GM12892 (cell line): ENCODE measurements at regions not wholly inside any gene's neighbourhood (a gene's known extent, or its start where the extent isn't known, plus 50 kb on each side); places are given as distances from the start of the nearest gene placed in this dataset.

Source experiments
- DNase-seq: peaks from one replicate; pipeline ENCODE4 v3.0.0; 2011; ENCODE audit not compliant: insufficient read length
- FAIRE-seq: peaks from 2 replicates; lab custom pipeline; 2011; peaks lifted over from hg19 to GRCh38; lab: Jason Lieb, UNC
- POLR2A ChIP-seq: IDR thresholded peaks from 2 replicates; pipeline ENCODE4 v1.6.1; 2011; ENCODE audit warnings: low read depth, low read length, control low read depth
- POLR2AphosphoS5 ChIP-seq: IDR thresholded peaks from 2 replicates; pipeline ENCODE4 v1.6.1; 2011; ENCODE audit warnings: low read depth, low read length, control low read depth
- TAF1 ChIP-seq: IDR thresholded peaks from 2 replicates; pipeline ENCODE4 v1.6.1; 2011; ENCODE audit warnings: low read depth, mild to moderate bottlenecking, control low read depth, low read length, borderline replicate concordance

DNA sequence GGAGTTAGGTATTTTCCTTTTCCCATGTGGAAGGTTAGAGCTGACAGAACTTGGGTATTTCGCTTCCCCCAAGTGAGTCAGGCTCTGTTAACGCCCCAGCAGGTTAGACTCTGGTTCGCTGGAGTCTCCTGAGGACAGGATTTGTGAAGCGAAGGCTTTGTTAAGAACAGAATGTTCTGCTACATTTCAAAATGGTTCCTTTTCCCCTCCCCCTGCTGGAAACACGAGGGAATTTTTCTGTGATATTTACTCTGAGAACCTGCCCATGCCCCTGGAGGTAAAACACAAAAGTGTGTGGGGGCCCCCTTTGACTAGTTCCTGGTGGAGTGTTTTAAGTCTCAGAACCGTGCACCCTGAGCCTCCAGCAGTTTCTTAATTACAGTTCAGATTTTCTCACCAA is 731.4 kb upstream of the CITED2 start:
- FAIRE-seq (no peak), DNase-seq (no peak)
- TF ChIP-seq TAF1, result no peak
- no peak for TF ChIP-seq POLR2AphosphoS5
- no peak for TF ChIP-seq POLR2A

DNA sequence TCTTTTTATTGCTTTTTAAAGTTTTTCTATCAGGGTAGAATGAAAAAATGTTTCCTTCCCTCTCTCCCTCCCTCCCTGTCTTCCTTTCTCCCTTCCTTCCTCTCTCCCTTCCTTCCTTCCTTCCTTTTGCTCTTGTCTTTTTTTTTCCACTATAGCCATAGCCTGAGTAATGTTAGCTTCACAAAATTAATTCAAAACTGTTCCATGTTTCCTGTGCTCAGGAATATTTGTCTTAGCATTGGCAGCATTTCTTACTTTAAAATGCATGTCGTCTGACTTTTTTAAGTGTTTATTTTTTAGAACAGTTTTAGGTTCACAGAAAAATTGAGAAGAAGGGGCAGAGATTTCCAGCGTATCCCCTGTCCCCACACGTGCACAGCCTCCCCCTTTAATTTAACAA is 730.8 kb upstream of the CITED2 start:
- FAIRE-seq, result no peak
- TF ChIP-seq POLR2A, result no peak
- no peak for TF ChIP-seq POLR2AphosphoS5
- TF ChIP-seq TAF1, result no peak

DNA sequence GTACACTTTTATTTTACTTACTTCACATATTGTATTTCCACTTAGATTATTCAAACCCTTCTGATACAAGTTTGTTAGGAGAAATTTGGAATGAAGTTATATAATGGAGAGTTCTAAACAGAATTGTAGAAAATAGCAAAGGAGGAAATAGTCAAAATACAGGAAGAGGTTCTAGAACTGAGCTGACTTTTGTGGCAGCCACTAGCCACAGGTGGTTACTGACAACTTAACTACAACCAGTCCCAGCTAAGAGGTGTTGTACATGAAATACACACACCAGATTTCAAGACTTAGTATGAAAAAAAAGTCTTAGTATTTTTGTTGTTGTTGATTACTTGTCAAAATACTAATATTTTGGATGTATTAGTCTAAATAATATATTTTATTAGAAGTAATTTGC is 727.4 kb upstream of the CITED2 start:
- no peak for FAIRE-seq
- no peak for TF ChIP-seq TAF1
- no peak for TF ChIP-seq POLR2A
- no peak for TF ChIP-seq POLR2AphosphoS5
- no peak for DNase-seq

More for the DNA sequence above, 730.8 kb upstream of the CITED2 start:
- no peak for DNase-seq

DNA sequence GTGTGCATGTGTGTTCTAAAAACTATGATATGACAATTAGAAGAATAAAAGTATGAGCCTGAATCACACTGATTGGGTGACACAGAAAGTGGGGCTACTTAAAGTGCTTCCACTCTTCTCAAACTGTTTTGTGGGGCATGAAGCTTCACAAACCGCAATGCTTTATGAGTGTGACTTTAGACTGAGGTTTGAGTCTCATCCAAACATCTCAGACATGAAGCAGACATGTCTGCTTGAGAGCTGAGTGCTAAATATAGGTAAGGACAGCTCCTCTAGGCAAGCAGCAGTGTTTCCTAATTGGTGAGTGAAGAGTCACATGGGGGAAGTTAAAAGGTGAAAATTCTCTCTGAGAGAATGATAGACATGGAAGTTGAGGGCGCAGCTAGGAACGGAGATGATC is 726.9 kb upstream of the CITED2 start:
- DNase-seq (no peak), FAIRE-seq (no peak)
- TF ChIP-seq POLR2AphosphoS5 (no peak), POLR2A (no peak), TAF1 (no peak)

DNA sequence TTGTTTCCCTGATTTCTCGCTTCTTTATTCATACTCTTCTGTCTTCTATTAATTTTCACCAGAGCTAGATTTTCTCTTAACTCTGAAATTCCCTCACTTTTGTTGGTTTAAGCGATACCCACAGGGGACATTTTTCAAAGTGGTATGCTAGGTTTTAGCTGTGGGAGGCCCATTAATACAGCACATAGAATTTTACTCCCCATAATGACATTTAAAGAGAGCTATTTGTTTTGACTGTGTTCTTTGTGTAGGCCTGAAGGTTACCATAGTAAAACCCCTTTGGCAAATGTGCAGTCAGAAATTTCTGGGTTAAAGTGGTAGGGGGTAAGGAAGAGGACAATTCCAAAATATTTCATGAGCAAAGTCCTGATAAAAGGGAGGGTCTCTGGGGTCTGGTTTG is 721.1 kb upstream of the CITED2 start:
- no peak for FAIRE-seq
- no peak for DNase-seq
- TF ChIP-seq POLR2AphosphoS5, result no peak
- no peak for TF ChIP-seq TAF1
- no peak for TF ChIP-seq POLR2A

DNA sequence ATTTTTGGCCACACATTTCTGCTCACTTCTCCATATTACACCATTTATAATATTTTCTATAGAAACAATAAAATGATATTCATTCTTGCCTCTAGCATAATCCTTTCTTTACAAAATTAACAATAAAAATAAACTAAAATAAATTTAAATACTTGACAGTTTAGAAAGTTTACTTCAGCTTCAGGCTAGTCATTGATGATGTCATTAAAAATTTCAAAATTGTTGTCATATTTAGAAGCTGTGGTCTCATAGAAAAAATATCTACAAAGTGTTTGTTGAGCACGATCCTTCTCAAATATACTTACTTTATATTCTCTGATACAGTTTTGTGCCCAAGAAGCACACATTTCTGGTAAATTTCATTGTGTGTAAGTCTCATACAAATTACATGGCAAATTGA is 717.4 kb upstream of the CITED2 start:
- DNase-seq, result no peak
- FAIRE-seq, result no peak
- TF ChIP-seq TAF1, result no peak
- TF ChIP-seq POLR2A, result no peak
- TF ChIP-seq POLR2AphosphoS5, result no peak

DNA sequence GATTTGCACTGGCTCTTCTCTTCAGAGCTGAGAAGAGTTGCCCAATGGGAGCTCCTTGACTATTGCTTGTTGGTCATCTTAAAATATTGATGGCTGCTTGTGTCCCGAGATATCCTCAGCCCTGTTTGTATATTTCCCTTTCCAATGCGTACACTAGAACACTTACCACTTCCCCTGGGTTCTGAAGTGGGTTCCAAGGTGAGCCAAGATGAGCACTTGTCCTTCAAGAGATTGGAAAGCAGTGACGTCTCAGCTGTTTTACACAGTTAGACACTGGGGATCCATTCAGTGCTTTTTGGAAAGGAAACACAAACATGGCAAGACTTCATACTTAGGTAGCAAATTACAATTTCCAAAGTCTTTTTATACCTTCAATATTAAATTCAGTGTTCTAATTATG is 716.4 kb upstream of the CITED2 start:
- TF ChIP-seq POLR2AphosphoS5, result no peak
- TF ChIP-seq POLR2A, result no peak
- no peak for TF ChIP-seq TAF1
- no peak for DNase-seq
- no peak for FAIRE-seq

DNA sequence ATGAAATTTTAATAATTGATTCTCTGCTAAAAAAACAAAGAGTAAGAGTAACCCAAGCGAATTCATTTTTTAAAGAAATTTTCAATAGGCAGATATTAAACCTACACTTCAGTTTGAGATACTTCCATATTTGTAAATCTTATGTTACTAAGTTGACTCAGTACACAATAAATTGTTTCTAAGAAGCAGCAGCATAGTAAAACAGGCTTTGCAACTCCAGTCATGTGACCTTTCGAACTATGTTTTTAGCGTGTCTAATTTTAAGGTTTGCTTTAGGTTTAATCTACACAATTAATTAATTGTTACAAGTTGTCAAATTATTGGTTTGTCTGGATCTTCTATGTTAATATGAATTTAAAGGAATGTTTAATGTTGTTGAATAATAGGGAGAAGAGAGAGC is 708.9 kb upstream of the CITED2 start:
- no peak for TF ChIP-seq POLR2AphosphoS5
- no peak for TF ChIP-seq POLR2A
- TF ChIP-seq TAF1, result no peak
- FAIRE-seq, result no peak
- no peak for DNase-seq

DNA sequence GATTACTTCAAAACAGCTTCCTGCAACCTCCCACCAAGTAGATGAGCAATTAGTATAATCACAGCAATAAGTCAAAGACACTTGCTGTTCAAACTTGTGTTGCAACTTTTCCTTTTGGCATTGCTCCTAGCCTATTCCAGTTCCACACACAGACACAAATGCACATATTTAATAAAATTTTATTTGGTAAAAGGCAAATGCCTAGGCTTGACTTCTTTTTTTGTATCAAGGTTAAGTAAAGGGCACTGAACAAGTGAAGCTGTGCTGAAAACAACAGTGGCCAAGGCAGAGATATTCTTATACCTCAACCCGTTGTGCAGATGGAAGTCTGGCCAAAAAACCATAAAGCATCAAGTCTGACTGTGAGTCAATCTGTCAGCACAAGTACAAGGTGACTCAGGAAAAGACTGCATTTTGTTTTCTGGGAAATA is 708.4 kb upstream of the CITED2 start:
- no peak for FAIRE-seq
- TF ChIP-seq TAF1 (no peak), POLR2A (no peak), POLR2AphosphoS5 (no peak)
- no peak for DNase-seq

DNA sequence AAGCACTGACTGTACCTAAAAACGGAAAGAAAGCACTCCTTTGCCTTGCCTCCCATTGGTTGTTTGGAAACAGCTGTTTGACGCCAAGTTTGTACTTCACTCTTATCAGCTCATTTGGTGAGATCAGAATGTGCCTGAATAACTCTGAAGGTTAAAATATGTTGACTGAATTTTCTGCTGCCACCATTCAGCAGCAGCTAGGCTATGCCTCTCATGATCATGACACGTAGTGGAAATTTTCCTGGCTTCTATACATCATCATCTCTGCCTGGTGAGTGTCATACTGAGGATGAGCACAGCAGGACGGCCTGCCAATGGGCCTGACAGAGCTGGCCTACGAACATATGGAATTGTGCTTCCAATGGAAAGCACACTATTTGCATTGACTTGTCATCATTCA is 704.9 kb upstream of the CITED2 start:
- no peak for DNase-seq
- TF ChIP-seq POLR2AphosphoS5 (no peak), TAF1 (no peak), POLR2A (no peak)
- FAIRE-seq, result no peak

DNA sequence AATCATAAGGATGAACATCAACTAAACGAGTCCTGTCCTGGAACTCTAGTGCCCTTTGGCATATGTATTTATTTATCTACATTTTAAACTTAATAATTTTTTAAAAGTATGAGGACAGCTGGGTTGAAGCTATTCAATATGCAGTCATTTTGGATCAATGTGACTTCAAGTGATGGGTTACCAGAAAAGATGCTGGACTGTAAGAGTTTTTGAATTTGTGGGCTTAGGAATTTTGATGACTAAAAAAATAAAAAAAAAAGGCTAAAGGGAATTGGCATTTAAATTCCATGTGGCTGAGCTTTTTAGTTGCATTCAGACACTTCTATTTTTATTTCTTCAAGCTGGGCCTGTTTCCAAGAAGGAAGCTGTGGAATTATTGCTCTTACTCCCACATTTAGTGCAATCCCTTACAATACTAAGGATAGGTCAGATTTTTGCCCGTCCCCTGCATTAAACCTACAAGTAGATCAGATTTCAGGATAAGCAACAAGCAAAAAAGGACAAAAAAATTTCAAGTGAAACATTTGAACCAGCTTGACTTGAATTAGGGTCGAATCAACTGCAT is 704.2 kb upstream of the CITED2 start:
- DNase-seq (no peak), FAIRE-seq (no peak)
- TF ChIP-seq TAF1 (no peak), POLR2A (no peak), POLR2AphosphoS5 (no peak)

DNA sequence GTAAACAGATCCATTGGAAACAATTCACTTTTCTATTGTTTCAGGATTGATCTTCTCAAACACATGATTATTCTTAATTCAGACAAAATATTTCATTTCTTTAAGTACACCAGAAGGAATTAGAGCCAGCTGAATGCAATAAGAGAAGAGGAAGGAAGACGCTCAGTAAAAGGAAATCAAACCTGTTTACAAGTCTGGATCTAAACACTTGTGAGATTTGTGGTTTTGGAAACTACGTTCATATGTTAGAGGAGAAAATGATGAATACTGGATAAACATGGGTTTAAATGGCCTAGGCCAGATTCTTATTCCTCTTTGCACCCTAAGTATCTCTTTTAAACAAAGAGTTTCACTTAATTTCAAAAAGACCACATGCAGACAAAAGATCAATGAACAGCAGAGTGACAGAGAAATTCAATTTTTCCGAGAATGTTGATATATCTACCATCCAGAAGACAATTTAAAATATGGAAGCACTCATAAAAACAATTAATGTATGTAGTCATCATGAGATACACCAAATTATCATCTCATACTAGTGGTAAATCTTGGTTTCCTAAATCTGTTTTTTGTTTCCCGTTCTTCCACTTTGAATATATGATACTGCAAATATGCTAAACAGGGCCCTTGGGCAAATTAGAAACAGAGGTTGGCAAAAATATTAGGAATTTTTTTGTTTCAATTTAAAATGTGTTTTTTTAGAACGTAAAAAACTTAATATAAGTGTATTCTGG is 703.5 kb upstream of the CITED2 start:
- no peak for FAIRE-seq
- TF ChIP-seq POLR2AphosphoS5 (no peak), POLR2A (no peak), TAF1 (no peak)
- DNase-seq, result no peak
